Stimulated activated CD4-positive, alpha-beta T cell treated with anti-CD3 and anti-CD28 coated beads, Interleukin-1b, Interleukin-23, amount 100 ng/mL, for 1 hour (primary cell): ENCODE measurements at regions not wholly inside any gene's neighbourhood (a gene's known extent, or its start where the extent isn't known, plus 50 kb on each side); places are given as distances from the start of the nearest gene placed in this dataset.

Experiments
- DNase-seq, 2 donors: peaks; one replicate each; pipeline ENCODE4 v3.0.0-alpha.2; 2020; ENCODE audit warnings: low read depth in 2 of 2

GRCh38 chr16:55264949-55265348 lies 59.1 kb upstream of the IRX6 start:
- DNase-seq, result no peak

GRCh38 chr16:55265926-55266325 lies 58.1 kb upstream of the IRX6 start:
- no peak for DNase-seq

- no peak for DNase-seq
These were observed 52.0 kb upstream of the IRX6 start for GRCh38 chr16:55271945-55272513.

- DNase-seq, result no peak
These were observed 51.3 kb upstream of the IRX6 start for GRCh38 chr16:55272744-55273143.

GRCh38 chr16:55273356-55273755 lies 50.6 kb upstream of the IRX6 start:
- DNase-seq, result no peak

- no peak for DNase-seq
These were observed 50.0 kb upstream of the IRX6 start for GRCh38 chr16:55273959-55274358.
